NCI-H1930 (cell line): ENCODE measurements at regions not wholly inside any gene's neighbourhood (a gene's known extent, or its start where the extent isn't known, plus 50 kb on each side); places are given as distances from the start of the nearest gene placed in this dataset.
A peak's percentile ranks its signal among the peaks of the same experiment; 100 is the strongest.
"Not testable (repeated sequence)": the region's sequence is repeated elsewhere in the genome, so short reads cannot be mapped to it uniquely, and the experiment has no call there.

Source experiments
- DNase-seq, 2 experiments: peaks; one replicate each; lab custom pipeline; 2025; lab: John Stamatoyannopoulos, UW

DNA sequence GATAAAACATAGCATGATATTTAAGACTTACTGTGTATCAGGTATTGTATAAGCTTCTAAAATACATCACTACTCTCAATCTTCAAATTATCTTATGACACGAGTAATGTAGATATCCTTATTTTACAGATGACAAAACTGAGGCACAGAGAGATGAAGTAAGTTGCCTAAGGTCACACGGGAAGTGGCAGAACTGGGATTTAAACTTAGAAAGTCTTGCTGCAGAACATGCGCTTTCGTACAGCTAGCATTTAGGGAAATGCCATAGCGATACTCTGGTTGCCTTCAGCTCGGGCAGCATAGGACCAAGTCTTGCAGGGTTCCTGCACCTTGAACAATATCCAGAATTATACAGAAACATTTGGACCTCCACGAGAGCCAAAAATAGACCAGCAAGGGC is 162.4 kb downstream of the BRMS1L start:
- no peak for DNase-seq

DNA sequence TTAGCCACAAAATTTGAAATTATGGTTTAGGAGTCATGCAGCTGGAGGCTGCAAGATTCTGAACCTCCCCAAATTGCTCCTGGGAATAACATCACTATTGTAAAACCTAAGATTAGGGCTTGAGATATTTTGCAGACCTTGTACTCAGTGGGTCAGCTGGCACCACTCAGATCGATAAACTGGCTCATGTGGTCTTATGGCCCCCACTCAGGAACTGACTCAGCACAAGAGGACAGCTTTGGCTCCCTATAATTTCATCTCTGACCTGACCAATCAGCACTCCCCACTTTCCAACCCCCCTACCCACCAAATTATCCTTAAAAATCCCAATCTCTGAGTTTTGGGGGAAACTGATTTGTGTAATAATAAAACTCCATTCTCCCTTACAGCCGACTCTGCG is 161.6 kb downstream of the BRMS1L start:
- no peak for DNase-seq

DNA sequence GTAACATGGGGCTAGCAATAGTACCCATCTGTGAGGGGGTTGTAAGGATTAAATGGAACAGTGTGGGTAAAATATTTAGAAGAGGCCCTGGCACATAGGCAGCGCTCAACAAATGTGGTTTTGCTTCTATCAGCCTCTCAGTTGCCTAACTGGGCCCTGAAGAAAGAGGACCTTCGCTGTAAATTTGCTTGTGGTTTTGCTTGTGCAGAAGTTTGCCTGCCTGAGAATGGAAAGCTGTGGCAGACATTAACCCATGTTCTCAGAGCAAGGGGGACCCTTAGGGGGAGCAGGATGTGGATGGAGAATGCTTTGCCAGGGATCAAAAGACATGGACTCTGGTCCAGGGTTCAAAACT is 160.1 kb downstream of the BRMS1L start:
- DNase-seq = no peak

- DNase-seq = no peak
Observed at GRCh38 chr14:35985474-35986218, 159.5 kb downstream of the BRMS1L start.

DNA sequence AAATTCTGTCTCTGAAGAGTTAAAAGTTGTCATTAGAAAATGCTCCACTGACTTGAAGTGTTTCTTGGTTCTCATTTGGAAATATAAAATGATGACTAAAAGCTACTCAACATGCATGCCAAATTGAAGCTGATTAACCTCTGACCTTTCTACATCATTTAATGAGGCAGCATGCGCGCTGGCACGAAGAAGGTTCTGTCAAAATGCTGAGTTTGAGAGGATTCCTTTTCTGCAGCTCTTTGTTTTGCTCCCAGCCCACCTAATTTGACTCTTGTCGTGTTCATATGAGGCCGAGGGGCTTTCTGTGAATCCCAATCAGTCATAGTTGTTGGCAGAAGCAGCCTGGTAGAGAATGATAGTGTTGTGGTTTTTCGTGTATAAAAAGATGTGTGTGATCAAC is 153.4 kb downstream of the BRMS1L start:
- no peak for DNase-seq

DNA sequence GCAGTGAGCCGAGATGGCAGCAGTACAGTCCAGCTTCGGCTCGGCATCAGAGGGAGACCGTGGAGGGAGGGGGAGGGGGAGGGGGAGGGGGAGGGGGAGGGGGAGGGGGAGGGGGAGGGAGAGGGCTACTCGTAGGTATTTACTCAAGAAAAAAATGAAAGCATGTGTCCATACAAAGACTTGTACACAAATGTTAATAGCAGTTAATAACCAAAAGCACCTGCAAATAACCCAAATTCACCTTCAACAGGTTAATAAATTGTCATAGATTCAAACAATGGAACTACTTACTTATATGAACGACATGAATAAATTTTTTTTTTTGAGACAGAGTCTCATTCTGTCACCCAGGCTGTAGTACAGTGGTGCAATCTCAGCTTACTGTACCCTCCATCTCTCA is 152.4 kb downstream of the BRMS1L start:
- no peak for DNase-seq

DNA sequence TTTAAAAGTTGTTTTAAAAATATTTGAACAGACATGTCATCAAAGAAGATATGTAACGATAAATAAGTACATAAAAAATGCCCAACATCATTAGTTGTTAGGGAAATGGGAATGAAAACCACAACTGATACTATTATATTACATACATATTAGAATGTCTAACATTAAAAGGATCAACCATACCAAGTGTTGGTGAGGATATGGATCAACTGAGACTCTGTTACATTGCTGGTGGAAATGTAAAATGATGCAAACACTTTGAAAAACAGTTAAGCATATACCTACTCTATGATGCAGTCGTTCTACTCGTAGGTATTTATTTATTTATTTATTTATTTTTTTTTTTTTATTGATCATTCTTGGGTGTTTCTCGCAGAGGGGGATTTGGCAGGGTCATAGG is 149.7 kb downstream of the BRMS1L start:
- no peak for DNase-seq

DNA sequence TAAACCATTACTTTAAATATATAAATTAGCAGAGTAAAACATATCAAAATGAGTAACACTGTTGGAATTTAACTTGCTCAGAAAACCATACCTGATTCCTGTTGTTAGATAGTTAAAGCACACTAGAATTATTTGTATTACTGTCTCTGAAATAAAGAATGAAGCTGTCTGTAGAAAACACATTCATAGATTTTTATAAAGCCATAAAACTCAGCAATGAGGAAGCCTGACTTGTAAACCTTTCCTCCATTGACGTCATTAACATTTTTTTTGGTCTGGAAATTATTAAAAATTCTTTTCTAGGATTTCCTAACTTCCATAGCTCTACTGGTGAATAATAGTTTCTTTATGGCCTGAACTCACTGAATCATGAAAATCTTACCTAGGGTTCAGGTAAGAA is 147.6 kb downstream of the BRMS1L start:
- DNase-seq = no peak

DNA sequence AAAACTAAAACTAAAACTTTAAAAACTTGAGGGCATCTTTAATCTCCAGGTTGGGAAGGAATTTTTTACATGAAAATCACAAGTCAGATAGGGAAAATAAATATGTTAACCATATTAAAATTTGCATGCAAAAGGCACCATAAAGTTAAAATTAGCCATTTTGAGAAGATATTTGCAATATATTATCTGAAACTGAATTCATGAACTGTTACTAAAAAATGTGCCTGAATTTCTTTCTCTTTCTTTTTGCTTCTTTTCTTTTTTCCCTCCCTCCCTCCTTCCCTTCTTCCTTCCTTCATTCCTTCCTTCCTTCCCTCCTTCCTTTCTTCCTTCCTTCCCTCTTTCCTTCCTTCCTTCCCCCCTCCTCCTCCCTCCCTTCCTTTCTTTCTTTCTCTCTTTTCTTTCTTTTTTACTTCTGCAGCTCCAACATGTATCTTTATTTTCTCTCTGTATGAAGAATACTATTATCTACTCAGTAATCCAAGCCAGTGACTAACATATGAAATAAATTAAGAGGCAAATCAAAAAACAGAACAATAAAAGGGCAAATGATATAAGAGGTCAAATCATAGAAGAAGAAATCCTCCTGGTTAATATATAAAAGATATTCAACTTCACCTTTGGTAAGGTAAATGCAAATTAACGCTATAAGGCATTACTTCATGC is 146.0 kb downstream of the BRMS1L start:
- no peak for DNase-seq

GRCh38 chr14:35969310-35969709 is 143.2 kb downstream of the BRMS1L start:
- DNase-seq = no peak

- no peak for DNase-seq
Observed at GRCh38 chr14:35965400-35965799, 139.3 kb downstream of the BRMS1L start.

GRCh38 chr14:35964697-35965286 is 138.7 kb downstream of the BRMS1L start:
- DNase-seq = no peak

DNA sequence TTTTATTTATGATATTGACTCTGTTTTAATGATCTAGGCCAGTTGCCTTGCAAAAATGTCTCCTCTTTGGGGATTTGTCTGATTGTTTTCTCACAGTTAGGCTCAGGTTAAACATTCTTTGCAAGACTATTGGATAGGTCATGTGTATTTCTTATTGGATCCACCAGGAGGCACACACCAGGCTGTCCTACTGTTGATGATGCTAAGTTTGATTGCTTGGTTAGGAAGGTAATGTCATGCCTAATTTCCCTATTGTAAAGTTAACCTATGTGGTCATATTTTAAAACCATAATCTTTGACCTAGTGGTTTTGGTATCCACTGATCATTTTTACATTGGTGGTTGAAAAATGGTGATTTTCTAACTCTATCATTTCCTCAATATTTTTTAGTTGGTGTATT is 137.1 kb downstream of the BRMS1L start:
- no peak for DNase-seq

DNA sequence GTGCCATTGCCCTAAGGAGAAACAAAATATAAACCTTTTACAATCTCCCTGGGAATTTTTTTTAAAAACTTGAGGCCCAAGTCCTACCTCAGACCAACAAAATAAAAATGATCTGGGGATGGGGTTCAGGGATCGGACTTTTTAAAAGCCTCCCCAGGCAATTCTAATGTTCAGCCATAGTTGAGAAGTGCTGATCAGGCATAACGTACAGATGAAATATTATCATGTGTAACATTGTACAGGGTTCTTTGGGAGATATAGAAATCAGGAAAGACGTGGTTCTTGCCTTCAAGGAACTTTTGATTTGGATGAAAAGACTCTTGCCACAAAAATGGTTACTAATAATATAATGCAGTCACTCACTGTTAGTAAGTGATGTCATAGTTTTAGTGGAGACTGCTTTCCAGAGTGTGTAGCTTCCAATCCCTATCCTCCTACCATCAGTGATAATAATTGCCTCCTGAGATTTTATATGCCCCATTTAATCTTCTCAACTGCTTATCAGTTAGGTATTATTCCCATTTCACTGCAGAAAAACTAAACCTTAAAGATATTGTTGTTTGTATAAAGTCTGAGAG is 135.6 kb downstream of the BRMS1L start:
- no peak for DNase-seq

GRCh38 chr14:35959835-35960234 is 133.7 kb downstream of the BRMS1L start:
- no peak for DNase-seq

DNA sequence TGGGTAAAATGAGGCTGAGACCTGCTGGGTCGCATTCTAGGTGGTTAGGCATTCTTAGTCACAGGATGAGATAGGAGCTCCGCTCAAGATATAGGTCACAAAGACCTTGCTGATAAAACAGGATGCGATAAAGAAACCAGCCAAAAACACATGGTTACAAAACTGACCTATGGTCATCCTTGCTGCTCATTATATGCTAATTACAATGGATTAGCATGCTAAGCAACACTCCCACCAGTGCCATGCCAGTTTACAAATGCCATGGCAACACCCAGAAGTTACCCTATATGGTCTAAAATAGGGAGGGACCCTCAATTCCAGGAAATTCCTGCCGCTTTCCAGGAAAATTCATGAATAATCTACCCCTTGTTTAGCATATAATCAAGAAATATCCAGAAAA is 132.4 kb downstream of the BRMS1L start:
- DNase-seq = no peak

- DNase-seq = no peak
Observed at GRCh38 chr14:35956376-35957085, 130.4 kb downstream of the BRMS1L start.

DNA sequence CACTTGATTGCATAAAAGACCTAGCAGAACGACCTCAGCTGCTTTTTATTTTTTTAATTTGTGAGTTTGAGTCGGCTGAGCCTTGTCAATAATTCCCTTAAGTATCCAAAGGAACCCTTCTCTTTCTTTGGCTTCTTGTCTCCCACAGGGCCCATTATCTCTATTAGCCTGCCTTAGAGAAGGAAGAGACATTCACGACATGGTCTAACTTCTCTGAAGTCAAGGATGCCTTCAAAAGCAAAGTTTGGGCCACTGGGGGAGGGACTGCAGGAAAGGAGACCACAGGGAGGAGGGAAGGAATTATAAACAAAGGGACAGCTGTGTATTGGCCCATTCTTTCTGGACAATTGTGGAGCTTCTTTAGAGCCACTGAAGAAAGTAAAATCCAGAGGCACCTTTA is 126.4 kb downstream of the BRMS1L start:
- DNase-seq = no peak

DNA sequence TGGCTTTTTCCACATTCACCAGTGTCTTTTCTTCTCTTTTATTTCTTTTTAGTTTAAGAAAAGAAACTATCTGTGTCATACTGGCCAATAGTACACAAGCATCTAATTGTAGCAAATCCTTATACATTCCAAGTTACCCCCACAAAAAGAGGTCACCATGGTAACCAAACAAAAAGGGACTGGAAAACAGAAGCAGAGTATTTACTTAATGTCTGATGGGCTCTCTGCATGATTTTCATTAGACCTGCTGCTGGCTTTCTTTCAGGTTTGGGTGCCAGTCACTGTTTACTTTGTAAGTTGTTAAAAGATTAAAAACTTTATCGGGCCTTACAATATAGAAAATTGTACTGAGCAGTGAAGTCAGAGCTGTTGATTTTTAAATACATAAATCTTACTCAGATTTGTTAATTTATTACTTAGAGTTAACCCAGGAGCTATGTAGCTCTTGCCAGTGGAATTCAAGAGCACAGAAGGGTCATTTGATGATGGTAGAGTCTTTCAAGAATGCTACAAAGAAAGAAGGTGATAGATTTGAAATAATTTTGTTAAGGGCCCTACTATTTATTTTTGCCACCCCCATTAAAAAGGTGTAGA is 123.9 kb downstream of the BRMS1L start:
- peak in 1 of 2 experiments; percentile 47 for DNase-seq

DNA sequence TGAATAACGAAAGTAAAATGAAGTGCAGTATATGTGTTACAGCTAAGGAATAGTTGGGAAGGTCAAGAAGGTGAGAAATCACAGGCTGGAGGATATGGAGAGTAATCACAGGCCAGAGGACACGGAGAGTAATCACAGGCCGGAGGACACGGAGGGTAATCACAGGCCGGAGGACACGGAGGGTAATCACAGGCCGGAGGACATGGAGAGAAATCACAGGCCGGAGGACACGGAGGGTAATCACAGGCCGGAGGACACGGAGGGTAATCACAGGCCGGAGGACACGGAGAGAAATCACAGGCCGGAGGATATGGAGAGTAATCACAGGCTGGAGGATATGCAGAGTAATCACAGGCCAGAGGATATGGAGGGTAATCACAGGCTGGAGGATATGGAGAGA is 121.8 kb downstream of the BRMS1L start:
- DNase-seq = not testable (repeated sequence)

- DNase-seq = peak in 1 of 2 experiments; percentile 12
Observed at GRCh38 chr14:35944847-35945246, 118.7 kb downstream of the BRMS1L start.

DNA sequence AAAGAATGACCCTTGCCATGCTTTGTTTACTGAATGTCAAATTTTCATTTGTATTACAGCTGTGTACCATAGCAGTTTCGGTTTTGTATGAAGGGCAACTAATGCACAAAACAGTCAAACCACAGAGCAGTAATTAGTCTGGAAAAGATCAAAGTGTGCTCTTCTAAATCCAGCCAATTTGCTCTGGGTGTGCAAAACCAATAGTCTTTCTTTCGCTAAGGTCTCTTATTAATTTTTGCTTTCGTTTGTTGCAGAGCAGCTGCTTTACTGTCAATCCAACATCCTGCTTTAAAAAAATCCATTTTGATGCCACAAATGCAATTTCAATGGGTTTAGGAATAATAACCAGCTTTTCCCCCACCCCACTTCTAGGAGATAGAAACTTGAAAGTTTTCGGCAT is 114.2 kb downstream of the BRMS1L start:
- peak; percentile 73 to 79 for DNase-seq
